PC-9 (cell line): ENCODE measurements at regions not wholly inside any gene's neighbourhood (a gene's known extent, or its start where the extent isn't known, plus 50 kb on each side); places are given as distances from the start of the nearest gene placed in this dataset.

Experiments
- BruUV-seq: library from RNA; stranded (reverse); fragments of 400-500 nt; replicated peaks from 2 replicates; lab custom pipeline; 2021; lab: Mats Ljungman, UMichigan
- CTCF ChIA-PET: fragments of 300-600 bp; sonication (Branson Sonifier 250); formaldehyde crosslinking; loops from one replicate; lab custom pipeline; 2022; ENCODE audit warnings: antibody characterized with exemption; lab: Charles Lee
- POLR2A ChIA-PET: fragments of 300-600 bp; sonication (Branson Sonifier 250); formaldehyde crosslinking; loops from one replicate; lab custom pipeline; 2022; ENCODE audit warnings: antibody characterized with exemption; ENCODE audit not compliant: unreplicated experiment; lab: Charles Lee
- DNase-seq, 2 experiments: peaks; one replicate each; pipeline versions ENCODE4 v3.0.0 to v3.0.0-alpha.2; 2015 to 2022; ENCODE audit warnings: mixed read lengths in 1 of 2
- H2AFZ ChIP-seq: fragments of 200-600 bp; sonication (generic); 2 replicates; pipeline ENCODE4 v1.8.1; 2017; ENCODE audit warnings: antibody characterized with exemption
- H3F3A ChIP-seq: fragments of 200-600 bp; sonication (generic); 2 replicates; pipeline ENCODE4 v1.8.1; 2017; ENCODE audit warnings: antibody characterized with exemption, mild to moderate bottlenecking, low read depth; ENCODE audit not compliant: insufficient read depth
- H3K27ac ChIP-seq: fragments of 200-600 bp; sonication (generic); 2 replicates; pipeline ENCODE4 v1.6.1; 2016; ENCODE audit warnings: mixed run types
- H3K27me3 ChIP-seq: fragments of 200-600 bp; sonication (generic); 2 replicates; pipeline ENCODE4 v1.6.1; 2016; ENCODE audit warnings: low read depth, mixed run types; ENCODE audit not compliant: insufficient read depth
- H3K36me3 ChIP-seq: fragments of 200-600 bp; sonication (generic); 2 replicates; pipeline ENCODE4 v1.6.1; 2016; ENCODE audit warnings: low read depth, mixed run types
- H3K4me1 ChIP-seq: fragments of 200-600 bp; sonication (generic); replicated peaks from 2 replicates; pipeline ENCODE4 v1.6.1; 2016; ENCODE audit warnings: mixed run types; ENCODE audit not compliant: insufficient read depth
- H3K4me2 ChIP-seq: fragments of 200-600 bp; sonication (generic); 2 replicates; pipeline ENCODE4 v1.6.1; 2017; ENCODE audit warnings: mixed run types
- H3K4me3 ChIP-seq: fragments of 200-600 bp; sonication (generic); 2 replicates; pipeline ENCODE4 v1.6.1; 2016; ENCODE audit warnings: mixed run types
- H3K79me2 ChIP-seq: fragments of 200-600 bp; sonication (generic); 2 replicates; pipeline ENCODE4 v1.6.1; 2017; ENCODE audit warnings: low read depth, mixed run types
- H3K9me2 ChIP-seq: fragments of 200-600 bp; sonication (generic); 2 replicates; pipeline ENCODE4 v1.8.1; 2017; ENCODE audit warnings: mild to moderate bottlenecking; ENCODE audit not compliant: insufficient read depth
- H3K9me3 ChIP-seq: fragments of 200-600 bp; sonication (generic); 2 replicates; pipeline ENCODE4 v1.8.1; 2016; ENCODE audit warnings: low read depth; ENCODE audit not compliant: insufficient read depth
- H4K20me1 ChIP-seq: fragments of 200-600 bp; sonication (generic); 2 replicates; pipeline ENCODE4 v1.8.1; 2017; ENCODE audit not compliant: insufficient read depth
- EZH2 ChIP-seq: fragments of 200-600 bp; sonication (generic); IDR thresholded peaks from 2 replicates; pipeline ENCODE4 v1.8.0; 2017; ENCODE audit warnings: antibody characterized with exemption, low read depth
- intact Hi-C: fragments of 100-400 bp; cut with micrococcal nuclease; formaldehyde crosslinking; loops from one replicate; pipeline ENCODE4 v1.10.0; 2022; ENCODE audit not compliant: unreplicated experiment
- TF ChIP-seq, protein P1 (sequence below): fragments of 200-600 bp; sonication (generic); conservative IDR thresholded peaks from 2 replicates; pipeline ENCODE4 v1.6.1; 2017; ENCODE audit warnings: mixed run types, antibody characterized with exemption, mild to moderate bottlenecking, moderate library complexity

DNA sequence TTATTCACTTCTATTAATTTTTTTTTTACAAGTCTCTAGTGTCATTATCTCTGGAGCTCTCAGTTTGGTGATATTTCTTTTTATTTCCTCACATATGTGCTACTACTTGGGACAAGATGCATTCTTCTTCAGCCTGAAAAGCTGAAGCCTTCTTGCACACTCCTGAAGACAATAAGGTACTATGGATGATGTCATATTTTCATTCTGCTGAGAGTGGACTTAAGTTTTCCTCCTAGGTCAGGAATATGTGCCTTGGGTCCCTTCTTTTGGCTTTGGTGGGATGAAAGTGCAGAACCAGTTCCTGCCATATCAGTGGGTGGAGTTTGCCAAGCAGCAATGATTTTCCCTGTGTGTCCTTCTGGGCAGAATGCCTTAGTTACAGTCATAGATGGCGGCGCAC is 188.7 kb upstream of the EYA4 start:
- Histone ChIP-seq H3K9me2 (no peaks in the 10 kb centered on the region), H3K36me3 (no peaks in the 10 kb centered on the region), H3K9me3 (no peaks in the 10 kb centered on the region; the same call in 1 of the 2 replicates), H3K27me3 (no peaks in the 10 kb centered on the region), H3K4me1 (no peaks in the 10 kb centered on the region), H3F3A (no peaks in the 10 kb centered on the region), H3K27ac (no peak overlapping the region), H2AFZ (no peak overlapping the region), H4K20me1 (no peaks in the 10 kb centered on the region), H3K79me2 (no peaks in the 10 kb centered on the region), H3K4me3 (no peak overlapping the region), H3K4me2 (no peak overlapping the region)
- no TSS peak for BruUV-seq
- no peak for TF ChIP-seq EZH2
- TF ChIP-seq, protein P1, sequence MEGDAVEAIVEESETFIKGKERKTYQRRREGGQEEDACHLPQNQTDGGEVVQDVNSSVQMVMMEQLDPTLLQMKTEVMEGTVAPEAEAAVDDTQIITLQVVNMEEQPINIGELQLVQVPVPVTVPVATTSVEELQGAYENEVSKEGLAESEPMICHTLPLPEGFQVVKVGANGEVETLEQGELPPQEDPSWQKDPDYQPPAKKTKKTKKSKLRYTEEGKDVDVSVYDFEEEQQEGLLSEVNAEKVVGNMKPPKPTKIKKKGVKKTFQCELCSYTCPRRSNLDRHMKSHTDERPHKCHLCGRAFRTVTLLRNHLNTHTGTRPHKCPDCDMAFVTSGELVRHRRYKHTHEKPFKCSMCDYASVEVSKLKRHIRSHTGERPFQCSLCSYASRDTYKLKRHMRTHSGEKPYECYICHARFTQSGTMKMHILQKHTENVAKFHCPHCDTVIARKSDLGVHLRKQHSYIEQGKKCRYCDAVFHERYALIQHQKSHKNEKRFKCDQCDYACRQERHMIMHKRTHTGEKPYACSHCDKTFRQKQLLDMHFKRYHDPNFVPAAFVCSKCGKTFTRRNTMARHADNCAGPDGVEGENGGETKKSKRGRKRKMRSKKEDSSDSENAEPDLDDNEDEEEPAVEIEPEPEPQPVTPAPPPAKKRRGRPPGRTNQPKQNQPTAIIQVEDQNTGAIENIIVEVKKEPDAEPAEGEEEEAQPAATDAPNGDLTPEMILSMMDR: no peak
- DNase-seq: no peak
- CTCF ChIA-PET: no interaction called here
- POLR2A ChIA-PET: no interaction called here
- intact Hi-C loops: no loop called here

DNA sequence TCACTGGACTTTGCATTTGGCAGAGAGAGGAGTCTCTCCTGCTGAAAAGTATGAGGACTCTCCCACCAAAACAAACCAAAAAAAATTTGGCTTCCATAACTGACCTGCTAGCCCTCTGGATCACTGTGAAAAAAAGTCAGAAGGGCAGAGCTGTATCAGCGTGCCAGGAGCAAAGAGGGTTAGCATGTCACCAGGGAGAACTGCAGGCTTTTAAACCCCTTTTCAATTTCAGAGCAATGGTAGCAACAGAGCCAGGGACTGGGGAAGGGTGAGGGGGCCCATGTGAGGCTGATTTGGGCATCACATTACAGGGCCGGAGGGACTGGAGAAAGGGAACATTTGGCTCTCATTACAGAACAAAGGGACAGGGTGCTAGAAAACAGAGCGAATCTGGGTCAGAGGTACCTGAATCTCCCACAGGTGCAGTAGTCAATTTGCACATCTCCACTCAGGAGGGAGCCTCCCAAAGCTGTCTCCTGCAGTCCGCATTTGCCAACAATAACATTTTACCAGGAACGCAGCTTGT is 185.7 kb upstream of the EYA4 start:
- Histone ChIP-seq H3K4me1 (no peaks in the 10 kb centered on the region), H3K27ac (no peak overlapping the region), H3F3A (no peaks in the 10 kb centered on the region), H3K4me2 (no peak overlapping the region), H2AFZ (no peak overlapping the region), H3K36me3 (no peaks in the 10 kb centered on the region), H3K9me3 (no peaks in the 10 kb centered on the region), H3K79me2 (no peaks in the 10 kb centered on the region), H4K20me1 (no peaks in the 10 kb centered on the region), H3K4me3 (no peak overlapping the region), H3K27me3 (no peaks in the 10 kb centered on the region), H3K9me2 (no peaks in the 10 kb centered on the region)
- intact Hi-C loops: no loop called here
- DNase-seq: no peak
- BruUV-seq: no TSS peak
- ChIA-PET POLR2A (no interaction called here), CTCF (no interaction called here)
- no peak for TF ChIP-seq EZH2

DNA sequence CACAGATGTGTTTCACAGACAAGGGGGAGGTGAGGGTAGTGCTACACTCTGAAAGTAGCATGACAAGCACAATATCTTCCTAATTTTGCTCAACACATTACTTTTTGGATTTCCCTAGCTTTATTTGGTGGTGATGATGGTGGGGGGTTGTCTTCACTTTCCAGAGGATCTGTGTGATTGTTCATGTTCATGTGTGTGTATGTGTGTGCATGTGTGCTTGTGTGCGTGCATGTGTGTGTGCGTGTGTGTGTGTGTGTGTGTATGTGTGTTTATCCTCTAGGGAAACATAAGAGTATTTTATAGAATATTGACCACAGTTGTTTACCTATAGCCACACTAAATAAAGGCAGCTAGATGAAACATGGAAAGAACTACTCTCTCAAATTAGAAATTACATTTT is 183.8 kb upstream of the EYA4 start:
- Histone ChIP-seq H3K27ac (no peak overlapping the region), H3K9me2 (no peaks in the 10 kb centered on the region), H3K27me3 (no peaks in the 10 kb centered on the region), H4K20me1 (no peaks in the 10 kb centered on the region), H3K36me3 (no peaks in the 10 kb centered on the region), H3K4me2 (no peak overlapping the region), H3K4me1 (no peaks in the 10 kb centered on the region), H2AFZ (no peak overlapping the region), H3K79me2 (no peaks in the 10 kb centered on the region), H3F3A (no peaks in the 10 kb centered on the region), H3K9me3 (no peaks in the 10 kb centered on the region), H3K4me3 (no peak overlapping the region)
- TF ChIP-seq EZH2: no peak
- TF ChIP-seq, protein P1: no peak
- ChIA-PET CTCF (interaction anchor here (0.7 kb wide), 1 partner anchor 17 kb away, joined by 3 read pairs; no protein-coding TSS in a partner anchor), POLR2A (no interaction called here)
- DNase-seq: no peak
- no TSS peak for BruUV-seq
- intact Hi-C loops: no loop called here

DNA sequence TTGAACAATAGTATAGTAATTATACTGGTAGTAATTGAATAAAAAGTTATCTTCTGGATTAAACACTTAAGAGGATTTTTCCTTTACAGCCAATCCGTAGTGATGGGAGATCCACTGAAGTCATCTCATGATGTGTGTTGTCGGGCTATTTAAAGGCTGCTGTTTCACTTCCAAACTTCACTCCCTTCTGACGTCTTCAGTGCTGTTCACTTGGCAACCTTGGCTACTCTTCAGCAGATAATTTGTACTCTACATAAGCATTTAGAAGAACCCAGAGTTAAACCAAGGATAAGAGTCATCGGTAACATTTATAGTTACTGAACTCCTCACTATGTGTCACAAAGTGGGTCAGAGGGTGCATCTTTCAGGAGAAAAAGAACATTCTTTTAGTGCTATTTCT is 179.1 kb upstream of the EYA4 start:
- Histone ChIP-seq H3K27me3 (no peaks in the 10 kb centered on the region), H3K27ac (no peak overlapping the region), H4K20me1 (no peaks in the 10 kb centered on the region), H3K4me2 (no peak overlapping the region), H3K9me3 (no peaks in the 10 kb centered on the region), H3K36me3 (no peaks in the 10 kb centered on the region), H3K9me2 (no peaks in the 10 kb centered on the region), H2AFZ (no peak overlapping the region), H3K4me3 (no peak overlapping the region), H3F3A (no peaks in the 10 kb centered on the region), H3K4me1 (no peaks in the 10 kb centered on the region), H3K79me2 (no peaks in the 10 kb centered on the region)
- BruUV-seq: no TSS peak
- TF ChIP-seq, protein P1: no peak
- TF ChIP-seq EZH2: no peak
- POLR2A ChIA-PET: no interaction called here
- DNase-seq: no peak
- intact Hi-C loops: no loop called here
- CTCF ChIA-PET: no interaction called here
